Neutrophil (primary cell): ENCODE measurements at regions not wholly inside any gene's neighbourhood (a gene's known extent, or its start where the extent isn't known, plus 50 kb on each side); places are given as distances from the start of the nearest gene placed in this dataset.

Source experiments
- H3K27ac ChIP-seq: fragments of 200-600 bp; sonication (generic); 2 replicates; pipeline ENCODE4 v1.5.1; 2016; ENCODE audit warnings: mild to moderate bottlenecking, moderate library complexity
- H3K27me3 ChIP-seq: fragments of 200-600 bp; sonication (generic); 2 replicates; pipeline ENCODE4 v1.6.0; 2016; ENCODE audit warnings: mild to moderate bottlenecking
- H3K36me3 ChIP-seq: fragments of 200-600 bp; sonication (generic); 2 replicates; pipeline ENCODE4 v1.5.1; 2017
- H3K4me1 ChIP-seq, 2 experiments: fragments of 200-600 bp in 1 of 2; sonication (generic) in 1 of 2; 1 replicate in 1 of 2; 2 replicates in 1 of 2; pipeline versions ENCODE4 v1.5.1 to v1.6.1; 2013 to 2016; ENCODE audit warnings: low read depth in 1 of 2, low read length in 1 of 2, mild to moderate bottlenecking in 1 of 2, moderate library complexity in 1 of 2; ENCODE audit not compliant: control insufficient read depth in 1 of 2, insufficient read depth in 1 of 2
- H3K4me3 ChIP-seq, 2 experiments: fragments of 200-600 bp in 1 of 2; sonication (generic) in 1 of 2; 1 replicate in 1 of 2; 2 replicates in 1 of 2; pipeline ENCODE4 v1.5.1; 2013 to 2016; ENCODE audit warnings: low read depth in 1 of 2, low read length in 1 of 2, mild to moderate bottlenecking in 1 of 2, moderate library complexity in 1 of 2
- H3K9me3 ChIP-seq: fragments of 200-600 bp; sonication (generic); 2 replicates; pipeline ENCODE4 v1.5.1; 2016
- CTCF ChIP-seq: fragments of 200-600 bp; sonication (generic); IDR thresholded peaks from 2 replicates; pipeline ENCODE4 v1.5.1; 2016; ENCODE audit warnings: antibody characterized with exemption

- H3K4me1 ChIP-seq: no peaks in the 10 kb centered on the region
- no peaks in the 10 kb centered on the region for H3K9me3 ChIP-seq
- H3K27ac ChIP-seq: no peak overlapping the region
- H3K36me3 ChIP-seq: no peaks in the 10 kb centered on the region
- H3K4me3 ChIP-seq: no peak overlapping the region
- no peak for TF ChIP-seq CTCF
- H3K27me3 ChIP-seq: no peaks in the 10 kb centered on the region
Measured at GRCh38 chr6:92706976-92707375, 712.4 kb downstream of the EPHA7 start.

- H3K27me3 ChIP-seq: no peaks in the 10 kb centered on the region
- H3K27ac ChIP-seq: no peak overlapping the region
- no peaks in the 10 kb centered on the region for H3K36me3 ChIP-seq
- H3K4me1 ChIP-seq: no peaks in the 10 kb centered on the region
- no peaks in the 10 kb centered on the region for H3K9me3 ChIP-seq
- H3K4me3 ChIP-seq: no peak overlapping the region
- no peak for TF ChIP-seq CTCF
Measured at GRCh38 chr6:92701425-92702096, 717.8 kb downstream of the EPHA7 start.

- Histone ChIP-seq H3K4me3 (no peak overlapping the region), H3K27ac (no peak overlapping the region), H3K9me3 (no peaks in the 10 kb centered on the region), H3K27me3 (no peaks in the 10 kb centered on the region), H3K4me1 (no peaks in the 10 kb centered on the region), H3K36me3 (no peaks in the 10 kb centered on the region)
- no peak for TF ChIP-seq CTCF
Measured at GRCh38 chr6:92700411-92700810, 718.9 kb downstream of the EPHA7 start.

GRCh38 chr6:92690997-92691599, 728.3 kb downstream of the EPHA7 start:
- H3K36me3 ChIP-seq: no peaks in the 10 kb centered on the region
- TF ChIP-seq CTCF: no peak
- no peak overlapping the region for H3K4me3 ChIP-seq
- no peaks in the 10 kb centered on the region for H3K9me3 ChIP-seq
- no peak overlapping the region for H3K27ac ChIP-seq
- H3K4me1 ChIP-seq: no peaks in the 10 kb centered on the region
- H3K27me3 ChIP-seq: no peaks in the 10 kb centered on the region

GRCh38 chr6:92688342-92688741, 731.0 kb downstream of the EPHA7 start:
- no peaks in the 10 kb centered on the region for H3K9me3 ChIP-seq
- no peak for TF ChIP-seq CTCF
- H3K27ac ChIP-seq: no peak overlapping the region
- H3K4me3 ChIP-seq: no peak overlapping the region
- no peaks in the 10 kb centered on the region for H3K4me1 ChIP-seq
- no peaks in the 10 kb centered on the region for H3K27me3 ChIP-seq
- no peaks in the 10 kb centered on the region for H3K36me3 ChIP-seq
